H1 (cell line): ENCODE measurements at regions not wholly inside any gene's neighbourhood (a gene's known extent, or its start where the extent isn't known, plus 50 kb on each side); places are given as distances from the start of the nearest gene placed in this dataset.

Experiments used
- BACH1 ChIP-seq: IDR thresholded peaks from 2 replicates; pipeline ENCODE4 v1.6.1; 2012; ENCODE audit warnings: low read length, improper control_type of control experiment
- BRCA1 ChIP-seq: IDR thresholded peaks from 2 replicates; pipeline ENCODE4 v1.6.1; 2012; ENCODE audit warnings: low read depth, low read length, improper control_type of control experiment
- HDAC2 ChIP-seq, 2 experiments: fragments of 300-600 bp in 1 of 2; sonication (generic) in 1 of 2; IDR thresholded peaks; 2 replicates each; pipeline ENCODE4 v1.6.1; 2011 to 2012; ENCODE audit warnings: low read depth in 2 of 2, low read length in 2 of 2, mild to moderate bottlenecking in 2 of 2, moderate library complexity in 2 of 2, borderline replicate concordance in 1 of 2, inconsistent platforms in 1 of 2
- HDAC6 ChIP-seq: IDR thresholded peaks from one replicate; pipeline ENCODE4 v1.7.1; 2012; ENCODE audit warnings: low read depth, mild to moderate bottlenecking, inconsistent platforms, low read length, moderate library complexity
- TF ChIP-seq, protein P1 (sequence below): IDR thresholded peaks from 2 replicates; pipeline ENCODE4 v1.6.1; 2012; ENCODE audit warnings: inconsistent platforms

DNA sequence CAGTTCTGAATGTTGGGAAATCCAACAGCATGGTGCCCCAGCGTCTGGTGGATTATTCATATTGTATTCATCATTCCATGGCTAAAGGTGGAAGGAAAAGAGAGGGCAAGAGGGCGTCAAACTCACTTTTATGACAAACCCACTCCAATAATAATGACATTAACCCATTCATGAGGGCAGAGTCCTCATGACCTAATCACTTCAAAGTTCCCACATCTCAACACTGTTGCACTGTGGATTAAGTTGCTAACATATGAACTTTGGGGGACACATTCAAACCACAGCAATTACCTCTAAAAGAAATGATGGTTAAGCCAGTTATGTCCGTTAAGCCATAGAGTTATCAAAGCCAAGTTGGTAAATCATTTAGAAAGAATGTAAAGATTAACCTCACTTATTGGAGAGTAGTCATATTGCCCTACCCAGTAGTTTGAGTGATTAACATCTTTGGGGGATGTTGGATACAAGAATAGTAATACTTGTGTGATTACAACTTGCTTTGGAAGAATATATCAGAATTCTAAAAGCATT is 212.4 kb upstream of the FLRT2 start (continued):
- TF ChIP-seq HDAC6 (no peak), HDAC2 (IDR thresholded peaks at IDR 0.05; ENCODE audit: borderline replicate concordance in 1 of 2, low read depth in 2 of 2, low read length in 2 of 2) (no peak), BRCA1 (no peak), BACH1 (no peak)
- TF ChIP-seq, protein P1, sequence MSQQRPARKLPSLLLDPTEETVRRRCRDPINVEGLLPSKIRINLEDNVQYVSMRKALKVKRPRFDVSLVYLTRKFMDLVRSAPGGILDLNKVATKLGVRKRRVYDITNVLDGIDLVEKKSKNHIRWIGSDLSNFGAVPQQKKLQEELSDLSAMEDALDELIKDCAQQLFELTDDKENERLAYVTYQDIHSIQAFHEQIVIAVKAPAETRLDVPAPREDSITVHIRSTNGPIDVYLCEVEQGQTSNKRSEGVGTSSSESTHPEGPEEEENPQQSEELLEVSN = no peak
